MM.1S (cell line): ENCODE measurements at regions not wholly inside any gene's neighbourhood (a gene's known extent, or its start where the extent isn't known, plus 50 kb on each side); places are given as distances from the start of the nearest gene placed in this dataset.

Source experiments
- DNase-seq: peaks from one replicate; pipeline ENCODE4 v3.0.0-alpha.2; 2015
- H2AFZ ChIP-seq: fragments of 300-600 bp; sonication (generic); 2 replicates; pipeline ENCODE4 v1.6.0; 2016; ENCODE audit warnings: antibody characterized with exemption, low read length
- H3F3A ChIP-seq: fragments of 300-600 bp; sonication (generic); 2 replicates; pipeline ENCODE4 v1.6.1; 2016; ENCODE audit warnings: mild to moderate bottlenecking, antibody characterized with exemption, low read length, moderate library complexity, mixed read lengths; ENCODE audit not compliant: insufficient read depth
- H3K27ac ChIP-seq: fragments of 300-600 bp; sonication (generic); 2 replicates; pipeline ENCODE4 v1.5.1; 2016; ENCODE audit warnings: mild to moderate bottlenecking, low read length
- H3K27me3 ChIP-seq: fragments of 300-600 bp; sonication (generic); replicated peaks from 2 replicates; pipeline ENCODE4 v1.6.0; 2016; ENCODE audit warnings: low read length; ENCODE audit not compliant: insufficient read depth
- H3K36me3 ChIP-seq: fragments of 300-600 bp; sonication (generic); replicated peaks from 2 replicates; pipeline ENCODE4 v1.6.1; 2016; ENCODE audit warnings: mild to moderate bottlenecking, low read length, mixed read lengths; ENCODE audit not compliant: insufficient read depth
- H3K4me1 ChIP-seq: fragments of 300-600 bp; sonication (generic); 2 replicates; pipeline ENCODE4 v1.6.1; 2016; ENCODE audit warnings: low read length, mixed read lengths
- H3K4me2 ChIP-seq: fragments of 300-600 bp; sonication (generic); 2 replicates; pipeline ENCODE4 v1.6.0; 2016; ENCODE audit warnings: low read depth, low read length
- H3K4me3 ChIP-seq: fragments of 300-600 bp; sonication (generic); 2 replicates; pipeline ENCODE4 v1.5.1; 2016; ENCODE audit warnings: low read length, mixed read lengths
- H3K79me2 ChIP-seq: fragments of 300-600 bp; sonication (generic); 2 replicates; pipeline ENCODE4 v1.6.1; 2016; ENCODE audit warnings: mixed run types, low read length, mixed read lengths
- H3K9ac ChIP-seq: fragments of 300-600 bp; sonication (generic); 2 replicates; pipeline ENCODE4 v1.6.1; 2016; ENCODE audit warnings: low read length, mixed read lengths
- H3K9me2 ChIP-seq: fragments of 300-600 bp; sonication (generic); replicated peaks from 2 replicates; pipeline ENCODE4 v1.6.1; 2016; ENCODE audit warnings: mild to moderate bottlenecking, low read length, mixed read lengths; ENCODE audit not compliant: insufficient read depth
- H3K9me3 ChIP-seq: fragments of 300-600 bp; sonication (generic); replicated peaks from 2 replicates; pipeline ENCODE4 v1.6.1; 2016; ENCODE audit warnings: mild to moderate bottlenecking, low read length, mixed read lengths; ENCODE audit not compliant: insufficient read depth
- H4K20me1 ChIP-seq: fragments of 300-600 bp; sonication (generic); 2 replicates; pipeline ENCODE4 v1.6.1; 2016; ENCODE audit warnings: mild to moderate bottlenecking, low read length, moderate library complexity, mixed read lengths; ENCODE audit not compliant: insufficient read depth
- CTCF ChIP-seq: fragments of 300-600 bp; sonication (generic); IDR thresholded peaks from 2 replicates; pipeline ENCODE4 v1.5.1; 2016; ENCODE audit warnings: antibody characterized with exemption, low read length, mixed read lengths
- EZH2 ChIP-seq: fragments of 300-600 bp; sonication (generic); optimal IDR thresholded peaks from 2 replicates; pipeline ENCODE3; 2017; ENCODE audit warnings: low read depth, mild to moderate bottlenecking, antibody characterized with exemption, low read length, mixed read lengths
- EZH2phosphoT487 ChIP-seq: fragments of 300-600 bp; sonication (generic); IDR thresholded peaks from 2 replicates; pipeline ENCODE4 v1.6.1; 2018; ENCODE audit warnings: antibody characterized with exemption, low read length

GRCh38 chr20:19850198-19850533, 92.1 kb downstream of the RIN2 start:
- Histone ChIP-seq H3K9me3 (no peaks in the 10 kb centered on the region), H4K20me1 (no peaks in the 10 kb centered on the region), H3K9me2 (no peaks in the 10 kb centered on the region), H3K79me2 (no peaks in the 10 kb centered on the region), H2AFZ (no peak overlapping the region), H3K27me3 (no peaks in the 10 kb centered on the region), H3F3A (no peaks in the 10 kb centered on the region), H3K9ac (no peak overlapping the region), H3K4me2 (no peak overlapping the region), H3K36me3 (no peaks in the 10 kb centered on the region), H3K4me1 (0 out of 2 replicates have a peak, but pooled peaks cover 10% of the 10 kb centered on the region), H3K4me3 (no peak overlapping the region), H3K27ac (no peak overlapping the region)
- TF ChIP-seq EZH2 (no peak), CTCF (no peak), EZH2phosphoT487 (no peak)
- no peak for DNase-seq

- peak; percentile 58 for DNase-seq
Measured at GRCh38 chr20:19851861-19852260, 93.8 kb downstream of the RIN2 start.

GRCh38 chr20:19855416-19855815, 97.4 kb downstream of the RIN2 start:
- no peaks in the 10 kb centered on the region for H3K27me3 ChIP-seq
- H3K27ac ChIP-seq = no peak overlapping the region
- H3K36me3 ChIP-seq = no peaks in the 10 kb centered on the region
- H3K9me2 ChIP-seq = no peaks in the 10 kb centered on the region
- H3K4me1 ChIP-seq = 0 out of 2 replicates have a peak, but pooled peaks cover 10% of the 10 kb centered on the region
- no peaks in the 10 kb centered on the region for H3F3A ChIP-seq
- H3K4me2 ChIP-seq = no peak overlapping the region
- no peaks in the 10 kb centered on the region for H3K79me2 ChIP-seq
- H4K20me1 ChIP-seq = no peaks in the 10 kb centered on the region
- H2AFZ ChIP-seq = no peak overlapping the region
- TF ChIP-seq CTCF = no peak
- no peak for TF ChIP-seq EZH2
- TF ChIP-seq EZH2phosphoT487 = no peak
- H3K9me3 ChIP-seq = no peaks in the 10 kb centered on the region
- no peak overlapping the region for H3K4me3 ChIP-seq
- no peak for DNase-seq
- no peak overlapping the region for H3K9ac ChIP-seq

More at GRCh38 chr20:19851861-19852260, 93.8 kb downstream of the RIN2 start:
- Histone ChIP-seq H3K4me2 (no peak overlapping the region), H2AFZ (no peak overlapping the region), H3K9me2 (no peaks in the 10 kb centered on the region), H3K36me3 (no peaks in the 10 kb centered on the region), H4K20me1 (no peaks in the 10 kb centered on the region), H3K27ac (no peak overlapping the region), H3K79me2 (no peaks in the 10 kb centered on the region), H3K27me3 (no peaks in the 10 kb centered on the region), H3F3A (no peaks in the 10 kb centered on the region), H3K9me3 (no peaks in the 10 kb centered on the region), H3K4me3 (no peak overlapping the region), H3K4me1 (0 out of 2 replicates have a peak, but pooled peaks cover 10% of the 10 kb centered on the region), H3K9ac (no peak overlapping the region)
- TF ChIP-seq CTCF (no peak), EZH2 (no peak), EZH2phosphoT487 (no peak)
